ENCODE measurements at regions not wholly inside any gene's neighbourhood (a gene's known extent, or its start where the extent isn't known, plus 50 kb on each side); places are given as distances from the start of the nearest gene placed in this dataset.
"Not testable (repeated sequence)": the region's sequence is repeated elsewhere in the genome, so short reads cannot be mapped to it uniquely, and the experiment has no call there.

DNA sequence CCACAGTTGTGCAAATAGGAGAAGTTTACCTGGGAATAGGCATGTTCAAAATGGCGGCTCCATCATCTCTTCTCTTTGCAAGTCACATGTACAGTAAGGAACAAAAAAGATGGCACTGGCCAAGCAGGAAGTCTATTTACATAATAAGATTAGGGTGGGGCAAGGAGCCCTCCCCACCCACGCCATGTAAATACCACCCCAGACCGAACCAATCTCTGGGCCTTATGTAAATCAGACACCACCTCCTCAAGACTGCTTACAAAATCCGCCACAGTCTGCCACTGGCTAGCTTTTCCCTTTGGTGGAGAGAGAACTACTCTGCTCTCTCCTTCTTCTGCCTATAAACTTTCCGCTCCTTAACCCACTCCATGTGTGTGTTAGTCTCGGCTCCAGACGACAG is 1496.3 kb downstream of the REEP3 start:
- no peak for DNase-seq (ENCODE audit: low spot score)

DNA sequence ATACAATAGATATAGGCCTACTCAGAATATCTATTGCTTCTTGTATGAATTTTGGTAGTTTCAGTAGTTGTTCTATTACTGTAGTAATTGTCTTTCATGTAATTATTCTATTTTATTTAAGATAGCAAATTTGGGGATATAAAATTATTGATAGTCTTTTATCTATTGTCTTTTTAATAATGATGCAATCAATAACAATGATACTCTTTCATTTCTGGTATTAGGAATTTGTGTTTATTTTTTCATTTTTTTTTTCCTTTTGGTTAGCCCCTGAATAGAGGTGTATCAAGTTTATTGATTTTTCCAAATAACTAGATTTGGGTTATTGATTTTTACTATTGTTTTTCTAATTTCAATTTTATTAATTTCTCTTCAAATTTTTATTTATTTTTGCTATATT is 1503.7 kb downstream of the REEP3 start:
- DNase-seq (ENCODE audit: low spot score): no peak

DNA sequence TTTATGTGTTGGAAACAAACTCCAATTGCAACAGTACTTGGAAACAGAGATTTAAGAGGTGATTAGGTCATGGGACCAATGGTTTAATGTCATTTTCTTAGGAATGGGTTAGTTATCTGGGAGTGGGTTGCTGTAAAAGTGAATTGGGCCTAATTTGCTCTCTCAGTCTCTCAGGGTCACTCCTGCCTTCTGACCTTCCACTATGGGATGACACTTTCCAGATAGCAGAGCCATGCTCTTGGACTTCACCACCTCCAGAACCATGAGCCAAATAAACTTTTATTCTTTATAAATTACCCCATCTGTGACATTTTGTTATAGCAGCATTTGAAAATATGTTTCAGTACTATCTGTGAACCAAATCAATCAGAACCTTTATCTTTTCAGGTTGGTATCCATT is 1509.1 kb downstream of the REEP3 start:
- DNase-seq (ENCODE audit: low spot score): no peak

DNA sequence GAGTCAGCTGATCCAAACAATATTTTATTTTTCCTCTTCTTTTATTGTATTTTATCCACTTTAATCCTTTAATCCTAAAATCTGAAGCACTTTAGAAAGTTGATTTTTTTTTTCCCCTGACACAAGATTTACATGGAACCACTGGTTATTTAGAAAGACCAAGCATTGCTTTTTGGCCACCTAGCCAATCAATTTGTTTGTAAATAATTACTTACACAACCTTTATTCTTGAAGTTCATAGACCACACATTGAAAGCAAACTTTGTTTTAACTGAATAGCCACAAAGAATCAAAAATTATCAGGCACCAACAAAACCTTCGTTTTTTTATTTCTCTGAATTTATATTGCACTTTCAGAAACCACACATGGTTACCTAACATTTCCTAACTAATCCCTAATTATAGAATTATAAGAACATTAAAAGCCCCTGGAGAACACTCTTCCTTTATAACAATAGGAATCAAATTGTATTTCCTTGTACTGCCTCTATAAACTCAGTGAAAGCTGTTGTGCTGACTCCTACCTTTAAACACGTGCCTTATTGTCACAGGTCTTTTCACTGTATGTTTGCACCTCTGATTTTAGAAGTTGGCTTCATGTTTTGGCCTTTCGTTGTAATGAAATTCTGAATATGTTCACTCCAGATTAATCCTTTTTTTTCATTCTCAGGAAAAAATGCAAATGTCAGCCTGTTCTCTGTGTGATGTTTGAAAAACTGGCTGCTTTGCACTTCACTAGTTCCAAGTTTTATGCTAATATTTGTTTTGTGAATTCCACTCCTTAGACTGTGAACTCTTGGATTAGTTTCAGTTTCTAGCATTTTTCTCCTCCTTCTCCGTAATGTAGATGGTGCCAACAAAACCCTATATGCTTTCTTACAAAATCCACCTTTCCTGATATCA is 1511.9 kb downstream of the REEP3 start:
- DNase-seq (ENCODE audit: low spot score): peak; percentile 37

DNA sequence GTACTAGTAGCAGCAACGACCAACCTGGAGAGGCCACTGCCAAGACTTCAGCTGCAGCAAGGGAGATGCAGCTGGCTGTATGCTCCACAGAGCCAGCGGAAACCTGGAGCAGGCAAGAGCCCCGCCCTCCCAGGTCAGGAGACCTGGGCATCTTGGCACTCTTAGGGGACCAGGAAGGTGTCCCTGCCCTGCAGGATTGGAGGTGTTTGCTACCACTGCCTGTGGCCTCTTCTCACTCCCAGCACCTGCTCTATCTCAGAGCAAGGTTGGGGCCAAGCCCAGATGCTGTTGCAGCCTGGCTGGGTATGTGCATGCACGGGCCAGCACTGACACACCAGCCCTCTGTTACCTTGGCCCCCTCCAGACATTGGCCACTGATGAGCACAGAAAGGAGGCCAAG is 1512.8 kb downstream of the REEP3 start:
- no peak for DNase-seq (ENCODE audit: low spot score)

DNA sequence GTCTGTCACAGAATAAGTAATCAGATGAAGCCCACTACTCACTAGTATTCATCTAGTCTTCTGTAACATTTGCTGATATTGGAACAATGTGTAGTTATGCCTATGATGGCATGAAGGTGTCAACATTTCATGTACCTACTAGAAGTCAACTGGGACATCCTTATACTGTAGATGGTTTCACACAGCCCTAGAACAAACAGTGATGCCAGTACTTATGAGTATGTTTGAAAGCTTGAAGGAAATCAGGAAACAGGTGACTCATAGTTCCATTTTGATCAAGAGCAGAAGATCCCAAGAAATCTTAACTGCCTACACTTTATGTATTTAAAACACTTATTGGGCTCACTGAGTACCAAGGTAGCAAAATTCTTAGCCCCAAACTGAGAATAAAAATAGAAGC is 1519.6 kb downstream of the REEP3 start:
- DNase-seq (ENCODE audit: low spot score): no peak

- no peak for DNase-seq (ENCODE audit: low spot score)
These were observed 1520.1 kb downstream of the REEP3 start for GRCh38 chr10:65041307-65041706.

DNA sequence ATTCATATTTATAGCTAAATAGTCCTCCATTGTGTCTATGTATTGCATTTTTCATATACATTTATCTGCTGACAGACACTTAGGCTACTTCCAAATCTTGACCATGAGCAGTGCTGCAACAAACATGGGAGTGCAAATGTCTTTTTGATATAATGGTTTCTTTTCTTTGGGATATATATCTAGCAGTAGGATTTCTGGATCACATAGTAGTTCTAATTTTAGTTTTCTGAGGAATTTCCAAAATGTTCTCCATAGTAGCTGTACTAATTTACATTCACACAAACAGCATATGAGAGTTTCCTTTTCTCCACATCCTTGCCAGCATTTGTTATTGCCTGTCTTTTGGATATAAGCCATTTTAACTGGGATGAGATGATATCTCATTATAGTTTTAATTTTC is 1521.3 kb downstream of the REEP3 start:
- no peak for DNase-seq (ENCODE audit: low spot score)

GRCh38 chr10:65046831-65047230 is 1525.6 kb downstream of the REEP3 start:
- no peak for DNase-seq (ENCODE audit: low spot score)

- DNase-seq (ENCODE audit: low spot score): not testable (repeated sequence)
These were observed 1530.9 kb downstream of the REEP3 start for GRCh38 chr10:65052111-65052510.

DNA sequence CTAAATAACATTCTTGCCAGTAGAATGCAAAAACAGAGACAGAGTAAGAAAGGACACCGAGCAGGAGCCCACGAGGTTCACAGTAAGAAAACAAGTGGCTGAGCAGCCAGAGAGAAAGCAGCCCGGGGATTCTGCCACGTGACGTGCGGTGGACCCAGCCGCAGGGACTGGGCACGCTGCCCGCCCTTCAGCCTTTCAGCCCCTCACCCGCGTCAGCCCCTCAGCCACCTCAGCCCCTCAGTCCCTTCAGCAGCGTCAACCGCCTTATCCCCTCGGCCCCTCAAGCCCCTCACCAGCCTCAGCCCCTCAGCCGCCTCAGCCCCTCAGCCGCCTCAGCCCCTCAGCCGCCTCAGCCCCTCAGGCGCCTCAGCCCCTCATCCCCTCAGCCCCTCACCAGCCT is 1532.2 kb downstream of the REEP3 start:
- DNase-seq (ENCODE audit: low spot score): not testable (repeated sequence)

DNA sequence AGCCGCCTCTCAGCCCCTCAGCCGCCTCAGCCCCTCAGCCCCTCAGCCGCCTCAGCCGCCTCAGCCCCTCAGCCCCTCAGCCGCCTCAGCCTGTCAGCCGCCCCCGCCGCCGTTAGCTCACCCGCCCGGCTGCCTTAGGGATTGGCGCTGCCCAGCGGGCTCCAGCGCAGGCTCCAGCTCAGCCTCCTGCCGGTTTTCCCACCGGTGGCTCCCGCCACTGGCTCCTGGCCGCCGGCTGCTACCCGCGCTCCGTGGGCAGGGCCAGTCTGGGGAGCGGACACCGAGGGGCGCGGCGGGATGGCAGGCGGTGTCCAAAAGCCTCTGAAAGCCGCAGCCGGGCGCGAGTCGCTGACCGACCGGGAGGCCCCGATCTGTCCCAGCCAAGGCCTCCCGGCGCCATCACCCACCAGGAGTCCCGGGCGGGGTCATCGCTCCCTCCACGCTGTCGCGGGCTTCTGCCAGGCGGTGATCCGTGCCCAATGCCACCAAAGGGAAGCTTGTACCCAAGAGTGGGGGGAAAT is 1532.7 kb downstream of the REEP3 start:
- DNase-seq (ENCODE audit: low spot score): not testable (repeated sequence)

DNA sequence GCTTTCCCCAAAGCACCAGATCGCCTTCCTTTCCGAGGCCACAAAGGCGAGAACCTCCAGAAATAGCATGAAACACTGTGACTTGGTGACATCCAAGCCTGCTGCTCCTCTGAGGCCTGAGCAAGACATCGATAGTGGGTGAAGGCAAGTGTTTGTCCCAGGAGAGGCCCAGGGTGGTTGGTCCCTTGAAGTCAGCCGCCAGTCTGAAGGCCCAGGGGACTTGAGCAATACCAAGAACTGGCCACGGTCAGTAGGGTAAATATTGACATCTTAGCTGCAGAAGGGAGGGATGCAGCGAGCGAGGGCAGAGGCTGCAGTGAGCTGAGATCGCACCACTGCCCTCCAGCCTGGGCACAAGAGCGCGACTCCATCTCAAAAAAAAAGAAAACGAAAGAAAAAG is 1533.5 kb downstream of the REEP3 start:
- not testable (repeated sequence) for DNase-seq (ENCODE audit: low spot score)

GRCh38 chr10:65065278-65065677 is 1544.1 kb downstream of the REEP3 start:
- no peak for DNase-seq (ENCODE audit: low spot score)

DNA sequence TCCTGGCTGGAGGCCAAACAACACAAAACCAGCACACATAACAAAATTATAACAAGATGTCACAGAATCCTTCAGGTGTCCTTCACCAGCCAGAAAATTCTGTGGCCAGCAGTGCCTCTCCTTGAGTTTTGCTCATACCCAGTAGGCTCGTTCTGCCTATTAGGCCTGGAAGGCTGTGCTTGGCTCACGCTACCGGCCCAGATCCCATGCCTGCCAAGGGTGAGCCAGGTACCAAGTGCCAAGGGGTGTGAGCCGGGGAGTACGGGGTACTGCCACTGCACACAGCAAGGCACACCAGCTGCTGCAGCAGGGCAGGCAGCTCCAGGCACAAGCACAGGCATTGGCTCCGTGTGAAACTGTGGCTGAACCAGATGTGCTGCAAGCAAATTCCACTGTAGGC is 1562.0 kb downstream of the REEP3 start:
- DNase-seq (ENCODE audit: low spot score): no peak

GRCh38 chr10:65090991-65091390 is 1569.8 kb downstream of the REEP3 start:
- DNase-seq (ENCODE audit: low spot score): no peak

DNA sequence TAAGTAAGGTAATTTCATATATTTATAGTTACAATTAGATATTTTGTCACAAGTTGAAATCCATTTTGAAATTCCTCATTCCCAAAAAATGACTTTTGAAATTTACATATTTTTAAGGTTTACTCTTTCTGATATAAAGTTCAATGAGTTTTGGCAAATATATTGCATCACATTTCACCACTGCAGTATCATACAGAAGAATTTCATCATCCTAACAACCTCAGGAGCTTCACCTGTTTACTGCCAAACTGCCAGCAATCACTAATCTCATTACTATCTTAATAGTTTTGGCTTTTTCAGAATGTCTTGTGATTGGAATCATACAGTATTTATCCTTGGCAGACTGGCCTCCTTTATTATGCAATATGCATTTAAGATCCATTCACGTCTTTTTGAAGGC is 1578.9 kb downstream of the REEP3 start:
- no peak for DNase-seq (ENCODE audit: low spot score)

- not testable (repeated sequence) for DNase-seq (ENCODE audit: low spot score)
These were observed 1579.7 kb downstream of the REEP3 start for GRCh38 chr10:65100881-65101280.

GRCh38 chr10:65110009-65110408 is 1588.8 kb downstream of the REEP3 start:
- DNase-seq (ENCODE audit: low spot score): no peak

GRCh38 chr10:65111059-65111458 is 1589.9 kb downstream of the REEP3 start:
- DNase-seq (ENCODE audit: low spot score): not testable (repeated sequence)

DNA sequence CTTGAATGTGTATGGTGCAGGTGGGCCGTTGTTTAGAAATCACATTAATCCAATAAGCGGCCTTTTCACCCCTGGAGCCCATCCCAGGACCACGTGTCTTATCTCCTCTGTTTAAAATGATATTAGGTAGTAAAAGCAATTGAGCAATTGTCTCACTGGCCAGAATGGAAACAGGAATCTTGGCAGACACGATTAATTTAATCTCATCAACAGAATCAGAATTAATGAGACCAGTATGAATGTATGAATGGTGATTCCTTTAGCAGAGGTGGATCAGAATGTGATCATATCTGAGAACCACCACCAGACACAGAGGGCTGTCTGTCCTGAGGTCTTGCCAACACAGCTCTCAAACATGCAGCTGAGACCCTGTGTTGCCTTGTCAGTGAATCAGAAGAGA is 1591.4 kb downstream of the REEP3 start:
- no peak for DNase-seq (ENCODE audit: low spot score)

DNA sequence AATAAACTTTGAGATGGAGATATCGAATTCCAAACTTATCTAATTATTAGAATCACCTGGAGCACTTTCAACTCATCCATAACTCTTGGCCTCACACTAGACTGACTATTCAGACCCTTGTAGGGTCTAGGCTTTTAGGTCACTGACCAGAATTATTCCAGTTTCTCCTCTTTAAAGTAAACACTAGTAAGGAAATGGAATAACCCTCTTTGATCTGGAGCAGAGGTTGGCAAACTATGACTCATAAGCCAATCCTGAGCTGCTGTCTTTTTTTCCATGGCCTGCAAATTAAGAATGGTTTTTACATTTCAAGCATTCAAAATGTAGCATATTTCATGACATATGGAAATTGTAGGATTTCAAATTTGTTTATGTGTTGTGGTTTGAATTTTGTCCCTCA is 1601.9 kb downstream of the REEP3 start:
- DNase-seq (ENCODE audit: low spot score): peak; percentile 76

DNA sequence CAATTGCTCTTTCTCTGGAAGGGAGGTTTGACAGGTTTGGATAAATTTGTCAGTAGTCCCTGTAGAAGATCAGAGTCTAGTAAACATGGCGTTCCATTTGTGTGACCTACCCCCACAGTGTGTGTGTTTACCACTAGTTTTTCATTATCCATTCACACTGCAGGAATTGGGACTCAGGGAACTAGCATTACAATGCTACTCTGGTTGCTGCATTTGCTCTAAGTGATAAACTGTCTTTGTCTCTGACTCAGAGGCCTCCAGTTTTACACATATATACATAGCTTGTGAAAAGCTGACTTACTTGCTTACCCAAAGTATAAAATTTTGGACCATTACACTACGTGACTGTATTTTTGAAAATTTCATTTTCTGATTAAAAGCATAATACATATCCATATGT is 1604.0 kb downstream of the REEP3 start:
- DNase-seq (ENCODE audit: low spot score): no peak
